Right lobe of liver (tissue), 4 donors: ENCODE measurements at regions not wholly inside any gene's neighbourhood (a gene's known extent, or its start where the extent isn't known, plus 50 kb on each side); places are given as distances from the start of the nearest gene placed in this dataset.

Experiments used
- CTCF ChIP-seq, 4 donors: fragments of 200-600 bp in 3 of 4; fragments of 450-650 bp in 1 of 4; IDR thresholded peaks; one replicate each; pipeline versions ENCODE4 v1.5.1 to v1.8.0; 2016 to 2022; ENCODE audit warnings: antibody characterized with exemption in 4 of 4, mild to moderate bottlenecking in 2 of 4
- POLR2A ChIP-seq: fragments of 450-650 bp; IDR thresholded peaks from one replicate; pipeline ENCODE4 v1.6.1; 2017; ENCODE audit warnings: antibody characterized with exemption, mild to moderate bottlenecking
- donor health status: DM: no; HTN: no; CAD: no.
- donor health status: DM: no; HTN: no; CAD: no.
- donor health status: DM: no; HTN: yes; CAD: no.

GRCh38 chr5:174364676-174365075 is 319.2 kb downstream of the NSG2 start:
- TF ChIP-seq CTCF (IDR thresholded peaks at IDR 0.05) (no peak), POLR2A (no peak)
